ENCODE measurements at regions not wholly inside any gene's neighbourhood (a gene's known extent, or its start where the extent isn't known, plus 50 kb on each side); places are given as distances from the start of the nearest gene placed in this dataset.

- TF ChIP-seq POLR2A (IDR thresholded peaks at IDR 0.05; ENCODE audit: low read depth, low read length) = no peak
- no peak for TF ChIP-seq POLR2AphosphoS5 (IDR thresholded peaks at IDR 0.05; ENCODE audit: low read depth, low read length)
- no peak for TF ChIP-seq TAF1 (IDR thresholded peaks at IDR 0.05; ENCODE audit: low read depth, low read length)
- no peak for TF ChIP-seq POU2F2 (IDR thresholded peaks at IDR 0.05; ENCODE audit: low read depth, low read length)
- no peak for TF ChIP-seq SPI1 (IDR thresholded peaks at IDR 0.05; ENCODE audit: low read depth, low read length)
- TF ChIP-seq PAX5 (IDR thresholded peaks at IDR 0.05; ENCODE audit: insufficient read depth, low read length, severe bottlenecking) = no peak
These were observed 150.3 kb downstream of the DMRTA2 start for GRCh38 chr1:50272912-50273311.
